Peyer's patch (tissue), 4 donors: ENCODE measurements at regions not wholly inside any gene's neighbourhood (a gene's known extent, or its start where the extent isn't known, plus 50 kb on each side); places are given as distances from the start of the nearest gene placed in this dataset.

Source experiments
- POLR2A ChIP-seq, 2 donors: fragments of 450-650 bp; IDR thresholded peaks; one replicate each; pipeline ENCODE4 v1.5.1; 2017; ENCODE audit warnings: antibody characterized with exemption in 2 of 2, mild to moderate bottlenecking in 2 of 2, moderate library complexity in 2 of 2
- TF ChIP-seq, protein P1 (sequence below), 6 experiments: fragments of 450-650 bp in 4 of 6; fragments of 200-600 bp in 2 of 6; sonication (generic) in 1 of 6; IDR thresholded peaks; one replicate each; pipeline ENCODE4 v1.5.1; 2017 to 2019; ENCODE audit warnings: antibody characterized with exemption in 6 of 6, mild to moderate bottlenecking in 3 of 6, moderate library complexity in 1 of 6

DNA sequence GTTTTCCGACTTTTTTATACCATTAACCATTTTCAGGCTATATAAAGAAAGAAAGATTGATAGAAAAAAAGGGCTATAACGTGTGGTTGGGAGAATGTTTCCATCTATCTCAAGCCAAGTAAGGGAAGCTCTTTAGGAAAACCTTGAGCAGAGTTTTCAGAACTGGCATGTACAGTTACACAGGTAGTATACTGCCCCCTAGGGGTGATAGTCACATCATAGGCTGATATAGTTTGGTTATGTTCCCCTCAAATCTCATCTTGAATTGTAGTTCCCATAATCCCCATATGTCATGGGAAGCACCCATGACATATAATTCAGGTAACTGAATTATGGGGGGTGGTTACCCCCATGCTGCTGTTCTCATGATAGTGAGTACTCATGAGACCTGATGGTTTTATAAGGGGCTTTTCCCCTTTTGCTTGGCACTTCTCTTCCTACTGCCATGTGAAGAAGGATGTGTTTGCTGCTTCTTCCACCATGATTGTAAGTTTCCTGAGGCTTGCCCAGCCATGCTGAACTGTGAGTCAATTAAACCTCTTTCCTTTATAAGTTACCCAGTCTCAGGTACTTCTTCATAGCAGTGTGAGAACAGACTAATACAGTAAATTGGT, 186.8 kb downstream of the TMA16 start:
- TF ChIP-seq, protein P1, sequence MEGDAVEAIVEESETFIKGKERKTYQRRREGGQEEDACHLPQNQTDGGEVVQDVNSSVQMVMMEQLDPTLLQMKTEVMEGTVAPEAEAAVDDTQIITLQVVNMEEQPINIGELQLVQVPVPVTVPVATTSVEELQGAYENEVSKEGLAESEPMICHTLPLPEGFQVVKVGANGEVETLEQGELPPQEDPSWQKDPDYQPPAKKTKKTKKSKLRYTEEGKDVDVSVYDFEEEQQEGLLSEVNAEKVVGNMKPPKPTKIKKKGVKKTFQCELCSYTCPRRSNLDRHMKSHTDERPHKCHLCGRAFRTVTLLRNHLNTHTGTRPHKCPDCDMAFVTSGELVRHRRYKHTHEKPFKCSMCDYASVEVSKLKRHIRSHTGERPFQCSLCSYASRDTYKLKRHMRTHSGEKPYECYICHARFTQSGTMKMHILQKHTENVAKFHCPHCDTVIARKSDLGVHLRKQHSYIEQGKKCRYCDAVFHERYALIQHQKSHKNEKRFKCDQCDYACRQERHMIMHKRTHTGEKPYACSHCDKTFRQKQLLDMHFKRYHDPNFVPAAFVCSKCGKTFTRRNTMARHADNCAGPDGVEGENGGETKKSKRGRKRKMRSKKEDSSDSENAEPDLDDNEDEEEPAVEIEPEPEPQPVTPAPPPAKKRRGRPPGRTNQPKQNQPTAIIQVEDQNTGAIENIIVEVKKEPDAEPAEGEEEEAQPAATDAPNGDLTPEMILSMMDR (IDR thresholded peaks at IDR 0.05): peak; percentile 57 to 79 (median 62)
- TF ChIP-seq POLR2A (IDR thresholded peaks at IDR 0.05): no peak
